ENCODE measurements at regions not wholly inside any gene's neighbourhood (a gene's known extent, or its start where the extent isn't known, plus 50 kb on each side); places are given as distances from the start of the nearest gene placed in this dataset.
"Not testable (repeated sequence)": the region's sequence is repeated elsewhere in the genome, so short reads cannot be mapped to it uniquely, and the experiment has no call there.

GRCh38 chr3:24565053-24565452 lies 70.4 kb upstream of the THRB start:
- no peak overlapping the region for H2AFZ ChIP-seq
- no peaks in the 10 kb centered on the region for H3K9me2 ChIP-seq (ENCODE audit: insufficient read depth)
- no peak overlapping the region for H3K27ac ChIP-seq
- no peak overlapping the region for H3K4me3 ChIP-seq
- no peak overlapping the region for H3K4me2 ChIP-seq (ENCODE audit: unreplicated experiment)
- H4K20me1 ChIP-seq (ENCODE audit: insufficient read depth): no peaks in the 10 kb centered on the region
- no peak overlapping the region for H3K9ac ChIP-seq
- no peaks in the 10 kb centered on the region for H3F3A ChIP-seq (ENCODE audit: insufficient read depth)
- 13 to 21% methylated on average over 1 of the region's 1 CpG for WGBS, 2 experiments (ENCODE audit: low coverage in 1 of 2, low lambda C conversion rate in 2 of 2, missing lambda C conversion rate in 2 of 2)
- H3K27me3 ChIP-seq (replicated peaks; ENCODE audit: insufficient read depth): no peaks in the 10 kb centered on the region
- no peak for TF ChIP-seq EZH2 (IDR thresholded peaks at IDR 0.05; ENCODE audit: insufficient read depth, poor library complexity, severe bottlenecking)
- no peak for TF ChIP-seq EZH2phosphoT487 (IDR thresholded peaks at IDR 0.05; ENCODE audit: insufficient read depth, low read depth)
- no peaks in the 10 kb centered on the region for H3K9me3 ChIP-seq (ENCODE audit: low read depth)
- H3K79me2 ChIP-seq (ENCODE audit: insufficient read depth): no peaks in the 10 kb centered on the region
- in situ Hi-C loops (cut with MboI): no loop called here
- no peaks in the 10 kb centered on the region for H3K4me1 ChIP-seq (ENCODE audit: insufficient read depth)
- H3K36me3 ChIP-seq (ENCODE audit: low read depth): no peaks in the 10 kb centered on the region
- no peak for DNase-seq

DNA sequence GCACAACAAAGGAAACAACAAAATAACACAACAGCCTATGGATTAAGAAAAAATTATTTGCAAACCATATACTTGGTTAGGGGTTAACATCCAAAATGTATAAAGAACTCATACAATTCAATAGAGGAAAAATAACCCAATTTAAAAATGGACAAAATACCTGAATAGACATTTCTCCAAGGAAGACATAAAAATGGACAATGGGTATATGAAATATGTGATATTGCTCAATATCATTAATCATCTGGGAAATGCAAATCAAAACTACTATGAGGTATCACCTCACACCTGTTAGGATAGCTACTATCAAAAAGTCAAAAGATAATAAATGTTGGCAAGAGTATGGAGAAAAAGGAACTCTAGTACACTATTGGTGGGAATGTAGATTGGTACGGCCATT lies 71.0 kb upstream of the THRB start:
- H3K27me3 ChIP-seq (replicated peaks; ENCODE audit: insufficient read depth): no peaks in the 10 kb centered on the region
- H3K4me3 ChIP-seq: no peak overlapping the region
- DNase-seq: no peak
- no peak overlapping the region for H2AFZ ChIP-seq
- TF ChIP-seq EZH2 (IDR thresholded peaks at IDR 0.05; ENCODE audit: insufficient read depth, poor library complexity, severe bottlenecking) (no peak), EZH2phosphoT487 (IDR thresholded peaks at IDR 0.05; ENCODE audit: insufficient read depth, low read depth) (no peak)
- no peaks in the 10 kb centered on the region for H4K20me1 ChIP-seq (ENCODE audit: insufficient read depth)
- H3K79me2 ChIP-seq (ENCODE audit: insufficient read depth): no peaks in the 10 kb centered on the region
- no peaks in the 10 kb centered on the region for H3F3A ChIP-seq (ENCODE audit: insufficient read depth)
- in situ Hi-C loops (cut with MboI): no loop called here
- no peaks in the 10 kb centered on the region for H3K4me1 ChIP-seq (ENCODE audit: insufficient read depth)
- no peaks in the 10 kb centered on the region for H3K9me2 ChIP-seq (ENCODE audit: insufficient read depth)
- no peaks in the 10 kb centered on the region for H3K9me3 ChIP-seq (ENCODE audit: low read depth)
- H3K4me2 ChIP-seq (ENCODE audit: unreplicated experiment): no peak overlapping the region
- 93 to 100% methylated on average over 1 of the region's 1 CpG for WGBS, 2 experiments (ENCODE audit: low coverage in 1 of 2, low lambda C conversion rate in 2 of 2, missing lambda C conversion rate in 2 of 2)
- H3K9ac ChIP-seq: no peak overlapping the region
- no peak overlapping the region for H3K27ac ChIP-seq
- no peaks in the 10 kb centered on the region for H3K36me3 ChIP-seq (ENCODE audit: low read depth)

- no peak for DNase-seq
- H4K20me1 ChIP-seq (ENCODE audit: insufficient read depth): no peaks in the 10 kb centered on the region
- no peak overlapping the region for H3K4me2 ChIP-seq (ENCODE audit: unreplicated experiment)
- no peaks in the 10 kb centered on the region for H3K79me2 ChIP-seq (ENCODE audit: insufficient read depth)
- in situ Hi-C loops (cut with MboI): no loop called here
- no peak overlapping the region for H3K27ac ChIP-seq
- no peaks in the 10 kb centered on the region for H3K27me3 ChIP-seq (replicated peaks; ENCODE audit: insufficient read depth)
- 82 to 89% methylated on average over 14 to 15 of the region's 15 CpGs for WGBS, 2 experiments (ENCODE audit: low coverage in 1 of 2, low lambda C conversion rate in 2 of 2, missing lambda C conversion rate in 2 of 2)
- TF ChIP-seq EZH2phosphoT487 (IDR thresholded peaks at IDR 0.05; ENCODE audit: insufficient read depth, low read depth): no peak
- TF ChIP-seq EZH2 (IDR thresholded peaks at IDR 0.05; ENCODE audit: insufficient read depth, poor library complexity, severe bottlenecking): no peak
- no peaks in the 10 kb centered on the region for H3K9me3 ChIP-seq (ENCODE audit: low read depth)
- H3K36me3 ChIP-seq (ENCODE audit: low read depth): no peaks in the 10 kb centered on the region
- H3K9me2 ChIP-seq (ENCODE audit: insufficient read depth): no peaks in the 10 kb centered on the region
- no peak overlapping the region for H3K9ac ChIP-seq
- no peaks in the 10 kb centered on the region for H3K4me1 ChIP-seq (ENCODE audit: insufficient read depth)
- no peaks in the 10 kb centered on the region for H3F3A ChIP-seq (ENCODE audit: insufficient read depth)
- no peak overlapping the region for H2AFZ ChIP-seq
- no peak overlapping the region for H3K4me3 ChIP-seq
These were observed 72.3 kb upstream of the THRB start for GRCh38 chr3:24566927-24567326.

DNA sequence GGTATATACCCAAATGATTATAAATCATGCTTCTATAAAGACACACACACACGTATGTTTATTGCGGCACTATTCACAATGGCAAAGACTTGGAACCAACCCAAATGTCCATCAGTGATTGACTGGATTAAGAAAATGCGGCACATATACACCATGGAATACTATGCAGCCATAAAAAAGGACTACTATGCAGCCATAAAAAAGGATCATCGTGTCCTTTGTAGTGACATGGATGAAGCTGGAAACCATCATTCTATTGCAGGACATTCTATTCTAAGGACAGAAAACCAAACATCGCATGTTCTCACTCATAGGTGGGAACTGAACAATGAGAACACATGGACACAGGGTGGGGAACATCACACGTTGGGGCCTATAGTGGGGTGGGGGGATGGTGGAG lies 77.8 kb upstream of the THRB start:
- H3K79me2 ChIP-seq (ENCODE audit: insufficient read depth); H3K4me3 ChIP-seq; H3K36me3 ChIP-seq (ENCODE audit: low read depth); H3K9me2 ChIP-seq (ENCODE audit: insufficient read depth); H3F3A ChIP-seq (ENCODE audit: insufficient read depth); H3K4me2 ChIP-seq (ENCODE audit: unreplicated experiment); H3K9me3 ChIP-seq (ENCODE audit: low read depth); H2AFZ ChIP-seq; DNase-seq; H4K20me1 ChIP-seq (ENCODE audit: insufficient read depth); H3K4me1 ChIP-seq (ENCODE audit: insufficient read depth); H3K9ac ChIP-seq; H3K27ac ChIP-seq; in situ Hi-C loops (cut with MboI); H3K27me3 ChIP-seq (replicated peaks; ENCODE audit: insufficient read depth): not testable (repeated sequence)
- 82 to 92% methylated on average over 6 of the region's 6 CpGs for WGBS, 2 experiments (ENCODE audit: low coverage in 1 of 2, low lambda C conversion rate in 2 of 2, missing lambda C conversion rate in 2 of 2)

- in situ Hi-C loops (cut with MboI): no loop called here
These were observed 78.9 kb upstream of the THRB start for GRCh38 chr3:24573576-24573975.

More at GRCh38 chr3:24573576-24573975, 78.9 kb upstream of the THRB start:
- Histone ChIP-seq H3K9ac (no peak overlapping the region), H2AFZ (no peak overlapping the region), H3K4me2 (ENCODE audit: unreplicated experiment) (no peak overlapping the region), H3K4me3 (no peak overlapping the region), H3K9me3 (ENCODE audit: low read depth) (no peaks in the 10 kb centered on the region), H3K27me3 (replicated peaks; ENCODE audit: insufficient read depth) (no peaks in the 10 kb centered on the region), H3F3A (ENCODE audit: insufficient read depth) (no peaks in the 10 kb centered on the region), H3K4me1 (ENCODE audit: insufficient read depth) (no peaks in the 10 kb centered on the region), H4K20me1 (ENCODE audit: insufficient read depth) (no peaks in the 10 kb centered on the region), H3K36me3 (ENCODE audit: low read depth) (no peaks in the 10 kb centered on the region), H3K9me2 (ENCODE audit: insufficient read depth) (no peaks in the 10 kb centered on the region), H3K79me2 (ENCODE audit: insufficient read depth) (no peaks in the 10 kb centered on the region), H3K27ac (no peak overlapping the region)
- 88 to 89% methylated on average over 5 of the region's 5 CpGs for WGBS, 2 experiments (ENCODE audit: low coverage in 1 of 2, low lambda C conversion rate in 2 of 2, missing lambda C conversion rate in 2 of 2)
- DNase-seq: no peak
- no peak for TF ChIP-seq EZH2phosphoT487 (IDR thresholded peaks at IDR 0.05; ENCODE audit: insufficient read depth, low read depth)
- no peak for TF ChIP-seq EZH2 (IDR thresholded peaks at IDR 0.05; ENCODE audit: insufficient read depth, poor library complexity, severe bottlenecking)

Data from GM23248 (cell line).